ENCODE measurements at regions not wholly inside any gene's neighbourhood (a gene's known extent, or its start where the extent isn't known, plus 50 kb on each side); places are given as distances from the start of the nearest gene placed in this dataset.

- DNase-seq, result no peak
These were observed 1628.9 kb downstream of the PCDH7 start for GRCh38 chr4:32349026-32349425.

GRCh38 chr4:32374206-32374605 is 1654.0 kb downstream of the PCDH7 start:
- DNase-seq, result no peak

DNA sequence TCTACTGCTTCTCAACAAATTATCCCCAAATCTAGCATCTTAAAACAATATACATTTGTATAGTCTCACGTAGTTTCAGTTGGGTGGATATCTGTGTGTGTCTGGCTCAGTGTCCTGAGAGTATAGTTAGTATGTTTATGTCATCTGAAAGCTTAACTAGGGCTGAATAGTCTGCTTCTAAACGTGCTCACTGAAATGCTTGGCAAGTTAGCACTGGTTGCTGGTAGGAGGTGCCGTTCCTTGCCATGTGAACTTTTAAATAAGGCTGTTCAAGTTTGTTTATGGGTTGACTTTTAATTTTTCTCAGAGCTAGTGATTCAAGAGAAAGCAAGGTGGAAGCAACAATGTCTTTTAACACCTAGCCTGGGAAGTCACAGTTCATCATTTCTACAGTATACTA is 1673.6 kb downstream of the PCDH7 start:
- no peak for DNase-seq

DNA sequence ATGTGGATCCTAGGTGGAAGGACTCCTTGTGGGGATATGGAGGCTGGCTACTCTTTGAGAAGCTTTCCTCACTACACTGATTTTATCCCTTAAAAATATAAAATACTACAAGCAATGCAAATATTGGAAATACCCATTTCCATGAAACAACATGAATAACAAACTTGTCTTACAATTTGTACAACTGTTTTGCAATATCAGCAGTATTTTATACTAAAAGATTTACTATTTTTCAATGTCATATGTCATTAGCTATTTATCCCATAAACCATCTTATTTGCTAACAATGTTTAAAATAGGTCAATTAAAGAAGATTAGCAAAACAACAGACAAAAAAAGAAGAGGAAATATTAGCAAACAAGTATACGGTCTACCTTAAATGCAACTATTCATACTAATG is 1674.1 kb downstream of the PCDH7 start:
- DNase-seq, result no peak

- DNase-seq, result no peak
These were observed 1676.4 kb downstream of the PCDH7 start for GRCh38 chr4:32396507-32397070.

- no peak for DNase-seq
These were observed 1680.7 kb downstream of the PCDH7 start for GRCh38 chr4:32400870-32401269.

DNA sequence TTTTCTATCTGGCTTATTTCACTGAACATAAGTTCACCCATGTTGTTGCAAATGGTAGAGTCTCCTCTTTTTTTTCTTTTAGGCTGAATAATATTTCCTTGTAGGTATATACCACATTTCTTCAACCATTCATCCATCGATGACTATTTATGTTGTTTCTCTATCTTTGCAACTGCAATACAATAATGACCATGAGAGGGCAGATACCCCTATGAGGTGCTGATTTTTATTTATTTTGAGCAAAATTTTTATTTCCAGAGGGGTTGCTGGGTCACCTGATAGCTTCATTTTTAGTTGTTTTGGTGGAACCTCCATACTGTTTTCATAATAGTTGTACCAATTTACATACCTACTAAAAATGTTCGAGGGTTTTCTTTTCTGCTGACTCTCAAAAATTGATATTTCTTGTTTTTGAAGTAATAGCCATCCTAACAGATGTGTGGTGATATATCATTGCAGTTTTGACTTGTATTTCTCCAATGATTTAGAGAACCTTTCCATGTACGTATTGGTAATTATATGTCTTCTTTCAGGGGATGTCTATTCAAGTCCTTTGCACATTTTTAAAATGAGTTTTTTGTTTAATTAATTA is 1697.0 kb downstream of the PCDH7 start:
- DNase-seq, result no peak

- DNase-seq, result no peak
These were observed 1703.1 kb downstream of the PCDH7 start for GRCh38 chr4:32423267-32423666.

GRCh38 chr4:32425243-32425642 is 1705.1 kb downstream of the PCDH7 start:
- DNase-seq, result no peak

- no peak for DNase-seq
These were observed 1707.4 kb downstream of the PCDH7 start for GRCh38 chr4:32427566-32427965.

DNA sequence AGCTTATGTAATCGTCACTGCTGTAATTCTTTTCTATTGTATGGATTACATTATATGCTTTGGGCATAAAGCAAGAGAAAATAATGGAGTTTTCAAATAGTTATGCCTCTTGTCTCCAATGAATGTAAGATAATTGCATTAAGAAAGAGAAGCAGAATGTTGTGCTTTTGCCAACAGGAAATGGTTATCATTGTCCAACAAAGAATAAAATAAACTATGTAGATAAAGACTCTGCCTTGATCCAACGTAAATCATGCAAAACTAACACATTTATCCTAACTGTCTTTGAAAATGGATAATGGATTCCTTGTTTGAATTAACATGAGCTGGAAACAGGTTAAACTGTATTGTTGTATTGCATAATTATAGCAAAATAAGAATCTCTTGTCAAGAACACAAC is 1709.0 kb downstream of the PCDH7 start:
- DNase-seq, result no peak

GRCh38 chr4:32435308-32435707 is 1715.1 kb downstream of the PCDH7 start:
- DNase-seq, result no peak

DNA sequence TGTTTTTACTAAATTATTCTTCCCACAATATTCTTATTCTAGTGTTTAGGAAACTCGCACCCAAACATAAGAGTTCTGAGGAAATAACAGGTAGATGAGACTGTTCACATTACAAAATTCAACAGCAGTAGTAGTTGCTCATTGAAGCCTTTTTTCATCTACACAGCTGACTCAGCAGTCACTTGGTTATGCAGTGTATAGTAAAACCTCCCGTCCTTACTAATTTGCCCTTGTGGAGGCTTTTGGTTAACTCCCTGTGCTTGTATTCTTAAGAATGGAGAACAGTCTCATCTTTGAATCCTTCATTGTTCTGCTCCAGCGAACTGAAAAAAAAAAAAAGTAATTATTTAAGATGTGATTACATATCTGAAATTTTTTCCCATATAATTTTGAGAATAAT is 1716.6 kb downstream of the PCDH7 start:
- peak; percentile 17 for DNase-seq

- DNase-seq, result peak; percentile 78
These were observed 1720.2 kb downstream of the PCDH7 start for GRCh38 chr4:32440391-32440790.

GRCh38 chr4:32454482-32454881 is 1734.3 kb downstream of the PCDH7 start:
- DNase-seq, result no peak

DNA sequence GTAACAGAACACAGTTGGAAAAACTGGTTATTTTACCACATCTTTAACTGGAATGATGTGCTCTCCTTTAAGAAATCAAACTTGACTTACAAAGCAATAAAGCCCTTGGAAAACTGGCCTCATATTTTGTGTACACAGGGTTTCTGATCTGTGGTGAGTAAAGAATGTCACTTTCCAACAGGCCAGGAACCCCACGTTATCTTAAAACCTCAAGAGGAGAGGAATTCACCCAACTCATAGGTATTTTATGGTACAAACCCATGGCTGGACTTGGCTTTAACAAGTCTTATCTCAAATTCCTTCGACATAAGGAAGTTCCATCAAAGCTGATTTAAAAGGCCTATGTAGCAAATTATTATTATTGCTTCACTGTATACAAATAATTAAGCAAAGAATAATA is 1735.1 kb downstream of the PCDH7 start:
- DNase-seq, result no peak

DNA sequence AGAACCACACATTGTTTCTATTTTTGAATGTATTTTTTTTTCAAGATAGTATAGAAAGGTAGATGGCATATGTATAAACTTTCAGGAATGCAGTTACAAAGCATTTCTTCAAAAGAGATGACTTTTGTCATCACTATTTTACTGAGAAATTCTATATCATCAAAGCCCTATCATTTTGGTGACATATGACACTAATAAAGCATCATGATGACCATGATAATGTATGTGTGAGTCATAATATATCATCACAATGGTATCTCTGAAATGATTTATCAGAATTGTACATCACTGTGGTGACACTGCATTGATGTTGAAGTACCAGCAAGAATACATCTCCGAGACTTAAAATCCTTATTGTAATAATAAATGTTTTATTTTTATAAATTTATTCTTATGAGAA is 1740.8 kb downstream of the PCDH7 start:
- no peak for DNase-seq

DNA sequence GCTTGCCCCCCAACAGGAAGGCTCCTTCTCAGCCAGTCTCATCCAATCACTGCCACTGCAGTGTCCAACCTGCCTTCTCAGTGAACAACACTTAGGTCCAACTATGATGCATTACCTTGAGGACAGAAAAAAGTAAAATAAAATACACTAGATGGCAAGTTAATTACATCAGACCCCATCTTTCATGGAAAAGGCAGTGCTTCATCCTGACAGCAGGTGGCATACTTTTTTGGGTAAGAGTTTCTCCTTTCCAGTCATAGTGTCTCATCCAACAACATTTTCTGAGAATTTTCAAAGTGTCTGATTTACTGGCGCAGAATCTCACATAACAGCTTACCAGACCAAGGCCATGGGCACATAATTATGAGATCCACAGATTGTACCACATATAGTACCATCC is 1742.8 kb downstream of the PCDH7 start:
- peak; percentile 3 for DNase-seq

- DNase-seq, result no peak
These were observed 1750.0 kb downstream of the PCDH7 start for GRCh38 chr4:32470087-32470585.

GRCh38 chr4:32472918-32473317 is 1752.7 kb downstream of the PCDH7 start:
- no peak for DNase-seq

- no peak for DNase-seq
These were observed 1755.5 kb downstream of the PCDH7 start for GRCh38 chr4:32475710-32476109.

DNA sequence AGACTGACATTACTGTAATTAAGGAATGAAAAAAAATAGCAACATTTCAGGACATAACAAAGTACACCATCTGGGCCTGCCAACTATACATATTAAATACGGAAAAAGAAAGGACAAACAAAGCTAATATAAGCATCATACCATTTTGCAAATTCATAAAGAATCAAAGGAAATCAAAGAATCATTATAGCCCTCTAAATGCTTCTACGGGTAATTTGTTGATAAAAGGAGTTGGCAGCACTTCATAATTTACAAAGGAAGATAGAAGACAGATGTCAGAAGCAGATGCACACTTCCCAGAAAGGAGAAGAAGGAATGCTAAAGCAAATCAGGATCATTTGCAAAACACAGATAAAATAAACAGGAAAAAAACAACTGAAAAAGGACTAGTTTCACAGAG is 1757.3 kb downstream of the PCDH7 start:
- DNase-seq, result no peak

- no peak for DNase-seq
These were observed 1765.8 kb downstream of the PCDH7 start for GRCh38 chr4:32485956-32486355.

DNA sequence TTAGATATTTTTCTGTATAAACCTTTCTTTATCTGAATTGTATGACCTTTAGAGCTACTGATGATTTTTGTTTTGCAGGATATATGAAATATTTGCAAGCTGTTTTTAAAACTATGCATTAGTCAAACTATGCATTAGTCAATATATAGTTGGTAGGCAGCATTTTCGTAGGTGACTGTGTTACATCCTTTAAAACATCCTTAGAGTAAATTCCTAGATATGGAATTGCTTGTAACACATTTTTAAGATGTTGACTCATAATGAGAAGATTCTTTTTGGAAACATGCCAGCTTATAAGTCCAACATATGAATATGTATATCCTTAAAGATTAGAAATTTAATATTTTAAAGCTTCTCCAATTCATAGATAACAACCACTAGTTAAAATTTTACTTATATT is 1768.5 kb downstream of the PCDH7 start:
- DNase-seq, result no peak

DNA sequence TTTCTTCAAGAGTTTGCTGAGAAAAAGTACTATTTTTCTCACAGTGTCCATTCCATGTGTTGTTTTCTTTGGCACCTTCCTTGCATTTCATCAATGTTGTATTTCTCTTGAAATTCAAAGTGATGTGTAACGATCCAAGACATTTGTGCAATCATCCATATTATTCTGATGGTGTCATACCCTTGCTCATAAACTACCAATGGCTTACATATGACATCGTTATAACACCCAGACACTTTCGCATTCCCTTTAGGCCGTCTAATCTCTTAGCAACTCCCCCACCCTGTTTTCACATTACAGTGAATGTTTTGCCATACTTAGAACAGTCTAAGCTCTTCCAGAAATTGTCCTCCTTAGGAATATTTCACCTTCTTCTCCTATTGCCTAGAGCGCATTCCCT is 1779.0 kb downstream of the PCDH7 start:
- DNase-seq, result peak; percentile 96
